Mammary epithelial cell (primary cell): ENCODE measurements at regions not wholly inside any gene's neighbourhood (a gene's known extent, or its start where the extent isn't known, plus 50 kb on each side); places are given as distances from the start of the nearest gene placed in this dataset.

Source experiments
- CTCF ChIP-seq, 2 donors: IDR thresholded peaks in 1 of 2; conservative IDR thresholded peaks in 1 of 2; 2 replicates each; pipeline ENCODE4 v1.5.1; 2011 to 2012; ENCODE audit warnings: inconsistent platforms in 2 of 2, low read length in 2 of 2, mild to moderate bottlenecking in 2 of 2, control low read depth in 1 of 2, low read depth in 1 of 2; ENCODE audit not compliant: insufficient read depth in 1 of 2; ENCODE audit errors: extremely low read depth in 1 of 2
- EZH2 ChIP-seq: IDR thresholded peaks from 2 replicates; pipeline ENCODE4 v1.6.1; 2012; ENCODE audit warnings: low read length, inconsistent platforms, borderline replicate concordance

- no peak for TF ChIP-seq CTCF (conservative IDR thresholded peaks at IDR 0.05 in 1 of 2, IDR thresholded peaks at IDR 0.05 in 1 of 2; ENCODE audit: extremely low read depth in 1 of 2, insufficient read depth in 1 of 2, low read depth in 1 of 2, low read length in 2 of 2)
- TF ChIP-seq EZH2, result no peak
Measured at GRCh38 chr9:673966-674526, 167.5 kb upstream of the DMRT1 start.
